ENCODE measurements at regions not wholly inside any gene's neighbourhood (a gene's known extent, or its start where the extent isn't known, plus 50 kb on each side); places are given as distances from the start of the nearest gene placed in this dataset.

- no peak overlapping the region for H3K4me3 ChIP-seq (ENCODE audit: low read depth in 1 of 3, low read length in 3 of 3)
- H3K9me3 ChIP-seq (ENCODE audit: control insufficient read depth in 4 of 4, low read length in 3 of 4) = no peaks in the 10 kb centered on the region
- no peak overlapping the region for H3K9ac ChIP-seq (ENCODE audit: low read depth in 1 of 2, low read length in 2 of 2)
- no peak for DNase-seq (ENCODE audit: low spot score)
- TF ChIP-seq CTCF (IDR thresholded peaks at IDR 0.05; ENCODE audit: low read depth, low read length, missing input control) (no peak), FOXA2 (IDR thresholded peaks at IDR 0.05) (no peak), HNF4G (IDR thresholded peaks at IDR 0.05) (no peak), ATF3 (IDR thresholded peaks at IDR 0.05) (no peak), SP1 (IDR thresholded peaks at IDR 0.05) (no peak), RAD21 (IDR thresholded peaks at IDR 0.05) (no peak), NR2F2 (IDR thresholded peaks at IDR 0.05) (no peak), ZBTB33 (IDR thresholded peaks at IDR 0.05) (no peak), HNF4A (conservative IDR thresholded peaks at IDR 0.05) (no peak), GABPA (IDR thresholded peaks at IDR 0.05 in 1 of 2, conservative IDR thresholded peaks at IDR 0.05 in 1 of 2) (no peak), REST (IDR thresholded peaks at IDR 0.05) (no peak), EGR1 (IDR thresholded peaks at IDR 0.05; ENCODE audit: low read depth in 2 of 2) (no peak), RXRA (IDR thresholded peaks at IDR 0.05) (no peak), TAF1 (conservative IDR thresholded peaks at IDR 0.05) (no peak), FOXA1 (IDR thresholded peaks at IDR 0.05) (no peak), YY1 (IDR thresholded peaks at IDR 0.05) (no peak), MAX (IDR thresholded peaks at IDR 0.05) (no peak), JUND (IDR thresholded peaks at IDR 0.05) (no peak)
- WGBS = 79% methylated on average over 17 of the region's 17 CpGs
- H3K4me1 ChIP-seq (ENCODE audit: control insufficient read depth in 4 of 4, insufficient read depth in 4 of 4, low read length in 3 of 4) = no peaks in the 10 kb centered on the region
- H3K27ac ChIP-seq (ENCODE audit: low read depth in 1 of 2, low read length in 2 of 2) = no peak overlapping the region
- H3K27me3 ChIP-seq (ENCODE audit: control insufficient read depth in 4 of 4, insufficient read depth in 4 of 4, low read length in 3 of 4) = peaks cover 0 to 4% (median 0%) of the 10 kb centered on the region in 4 donors
- H3K36me3 ChIP-seq (ENCODE audit: control insufficient read depth in 4 of 4, insufficient read depth in 3 of 4, low read depth in 1 of 4, low read length in 3 of 4) = no peaks in the 10 kb centered on the region
Observed at GRCh38 chr22:44596396-44597125, 98.5 kb upstream of the RTL6 start.

Data from liver (tissue), 8 donors.